Non-pigmented ciliary epithelial cell (primary cell): ENCODE measurements at regions not wholly inside any gene's neighbourhood (a gene's known extent, or its start where the extent isn't known, plus 50 kb on each side); places are given as distances from the start of the nearest gene placed in this dataset.
"Not testable (repeated sequence)": the region's sequence is repeated elsewhere in the genome, so short reads cannot be mapped to it uniquely, and the experiment has no call there.

Source experiments
- DNase-seq: peaks from one replicate; pipeline ENCODE4 v3.0.0-alpha.2; 2010; ENCODE audit warnings: low read depth

GRCh38 chr2:207216457-207216856 is 50.7 kb upstream of the KLF7 start:
- no peak for DNase-seq

- no peak for DNase-seq
These were observed 51.7 kb upstream of the KLF7 start for GRCh38 chr2:207217442-207217841.

- no peak for DNase-seq
These were observed 53.4 kb upstream of the KLF7 start for GRCh38 chr2:207219081-207219630.

GRCh38 chr2:207219676-207220501 is 54.1 kb upstream of the KLF7 start:
- no peak for DNase-seq

GRCh38 chr2:207221731-207222130 is 56.0 kb upstream of the KLF7 start:
- DNase-seq, result no peak

- DNase-seq, result no peak
These were observed 57.3 kb upstream of the KLF7 start for GRCh38 chr2:207223051-207223450.

- DNase-seq, result no peak
These were observed 58.6 kb upstream of the KLF7 start for GRCh38 chr2:207224381-207224780.

- DNase-seq, result no peak
These were observed 59.2 kb upstream of the KLF7 start for GRCh38 chr2:207224791-207225482.

GRCh38 chr2:207225773-207226172 is 60.0 kb upstream of the KLF7 start:
- DNase-seq, result no peak

- DNase-seq, result no peak
These were observed 60.5 kb upstream of the KLF7 start for GRCh38 chr2:207226243-207226642.

GRCh38 chr2:207226671-207227061 is 60.9 kb upstream of the KLF7 start:
- DNase-seq, result no peak

GRCh38 chr2:207227062-207227748 is 61.5 kb upstream of the KLF7 start:
- no peak for DNase-seq

GRCh38 chr2:207227749-207228145 is 62.0 kb upstream of the KLF7 start:
- no peak for DNase-seq

GRCh38 chr2:207228402-207228801 is 62.7 kb upstream of the KLF7 start:
- no peak for DNase-seq

- DNase-seq, result no peak
These were observed 63.4 kb upstream of the KLF7 start for GRCh38 chr2:207229161-207229560.

- DNase-seq, result no peak
These were observed 64.7 kb upstream of the KLF7 start for GRCh38 chr2:207230261-207231105.

GRCh38 chr2:207231106-207231865 is 65.5 kb upstream of the KLF7 start:
- no peak for DNase-seq

- no peak for DNase-seq
These were observed 66.2 kb upstream of the KLF7 start for GRCh38 chr2:207231967-207232366.

GRCh38 chr2:207233141-207233540 is 67.4 kb upstream of the KLF7 start:
- DNase-seq, result not testable (repeated sequence)

- DNase-seq, result no peak
These were observed 68.0 kb upstream of the KLF7 start for GRCh38 chr2:207233731-207234130.

GRCh38 chr2:207235621-207236020 is 69.9 kb upstream of the KLF7 start:
- no peak for DNase-seq
